IPS-NIHi7 (cell line): ENCODE measurements at regions not wholly inside any gene's neighbourhood (a gene's known extent, or its start where the extent isn't known, plus 50 kb on each side); places are given as distances from the start of the nearest gene placed in this dataset.
A peak's percentile ranks its signal among the peaks of the same experiment; 100 is the strongest.

Experiments used
- DNase-seq: peaks from one replicate; pipeline ENCODE4 v3.0.0; 2012; ENCODE audit warnings: mixed read lengths; ENCODE audit errors: extremely low spot score

GRCh38 chr10:4119107-4119506 is 334.1 kb upstream of the KLF6 start:
- DNase-seq: no peak

- no peak for DNase-seq
Observed at GRCh38 chr10:4117604-4118003, 332.6 kb upstream of the KLF6 start.

GRCh38 chr10:4111643-4112042 is 326.6 kb upstream of the KLF6 start:
- no peak for DNase-seq

- no peak for DNase-seq
Observed at GRCh38 chr10:4109469-4109868, 324.5 kb upstream of the KLF6 start.

DNA sequence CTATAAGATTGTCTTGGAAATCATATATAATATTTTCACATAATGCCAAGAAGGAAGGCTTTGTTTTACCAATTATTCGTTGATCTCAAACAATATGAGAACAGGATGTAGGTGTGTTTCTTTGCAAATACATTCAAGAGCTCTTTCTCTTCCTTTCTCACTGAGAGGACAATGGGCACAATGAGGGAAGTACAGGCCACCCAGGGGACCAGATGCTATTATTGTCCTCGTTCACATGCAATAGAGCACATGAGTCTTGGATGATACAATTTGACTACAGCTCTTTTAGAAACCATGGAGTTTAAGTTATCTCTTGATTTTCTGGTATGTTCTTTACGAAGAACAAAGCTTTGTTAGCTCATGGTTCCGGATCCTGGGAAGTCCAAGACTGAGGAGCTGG is 323.7 kb upstream of the KLF6 start:
- no peak for DNase-seq

GRCh38 chr10:4107285-4107851 is 322.4 kb upstream of the KLF6 start:
- no peak for DNase-seq

DNA sequence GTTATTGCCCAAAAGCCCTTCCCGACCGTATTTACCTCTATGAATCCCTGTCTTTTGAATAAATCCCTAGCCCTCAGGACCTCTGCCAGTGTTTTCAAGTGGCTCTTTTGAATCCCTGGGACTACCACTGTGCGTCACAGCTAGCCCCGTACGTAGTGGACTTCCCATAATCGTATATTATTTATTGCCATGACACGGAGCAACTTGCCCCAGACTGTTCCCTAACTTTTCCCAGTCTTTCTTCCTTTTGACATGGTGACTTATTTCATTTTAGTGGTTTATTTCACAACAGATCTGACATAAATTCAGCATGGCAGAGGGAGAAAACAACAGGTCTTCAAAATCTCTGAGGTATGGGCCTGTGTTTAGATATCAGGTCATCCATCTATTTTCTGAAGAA is 318.6 kb upstream of the KLF6 start:
- no peak for DNase-seq

DNA sequence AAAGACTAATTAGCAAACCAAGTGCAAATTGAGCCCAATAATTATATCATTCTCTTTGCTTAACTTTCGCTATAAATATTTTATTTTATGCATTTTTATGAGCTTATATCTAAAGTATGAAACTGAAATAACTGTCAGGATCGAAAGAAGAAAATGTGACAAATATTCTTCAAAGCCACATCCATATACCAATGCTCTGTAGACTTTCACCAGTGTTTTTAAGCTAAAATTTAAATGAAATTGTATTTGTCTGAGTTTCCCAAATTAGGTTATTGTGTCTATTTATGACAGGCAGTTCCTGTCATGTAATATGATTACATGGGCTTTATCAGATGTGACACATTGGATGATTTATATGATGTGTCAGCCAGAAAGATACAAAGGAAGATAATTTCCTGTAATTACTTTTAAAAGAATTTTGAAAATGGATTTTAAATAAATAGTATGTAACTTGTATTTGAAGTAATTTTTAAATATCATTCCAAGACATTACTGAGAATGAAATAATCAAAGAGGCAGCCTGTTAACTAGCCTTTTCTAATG is 317.9 kb upstream of the KLF6 start:
- DNase-seq: no peak

- DNase-seq: no peak
Observed at GRCh38 chr10:4101918-4102654, 317.1 kb upstream of the KLF6 start.

DNA sequence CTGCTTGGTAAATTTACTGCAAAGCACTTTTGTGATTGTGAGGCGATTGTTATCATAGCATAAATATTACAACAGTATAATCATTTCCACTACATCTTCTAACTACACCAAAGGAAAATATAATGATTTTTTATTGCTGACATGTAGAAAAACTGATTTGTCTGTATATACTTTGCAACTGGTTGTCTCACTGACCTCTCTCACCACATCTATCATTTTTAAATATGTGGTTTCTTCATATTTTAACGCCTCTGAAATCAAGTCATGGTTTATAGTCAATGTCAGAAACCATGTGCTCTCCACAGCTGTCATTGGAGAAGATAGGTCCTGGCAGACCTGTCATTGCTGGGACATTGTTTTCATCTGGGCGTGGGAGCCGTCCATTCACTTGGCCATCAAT is 315.4 kb upstream of the KLF6 start:
- DNase-seq: no peak

DNA sequence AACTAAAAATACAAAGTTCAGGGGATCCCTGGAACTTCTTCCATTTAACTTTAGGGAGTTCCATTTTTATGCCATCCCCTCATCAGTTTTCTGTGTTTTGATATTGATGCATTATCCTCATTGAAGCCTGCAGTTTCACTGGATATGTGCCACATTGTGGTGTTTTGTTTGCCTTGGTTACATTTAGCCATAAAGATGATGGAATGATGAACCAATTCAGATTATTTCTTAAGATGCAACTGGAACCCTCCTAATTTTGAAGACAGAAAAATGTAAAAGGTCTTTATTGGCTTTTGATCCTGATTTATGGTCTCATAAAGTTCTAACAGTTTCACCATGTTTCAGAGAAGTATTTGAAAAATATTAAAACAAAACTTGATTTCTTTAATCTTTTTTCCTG is 314.2 kb upstream of the KLF6 start:
- no peak for DNase-seq

- DNase-seq: no peak
Observed at GRCh38 chr10:4095166-4095917, 310.3 kb upstream of the KLF6 start.

GRCh38 chr10:4094751-4095150 is 309.7 kb upstream of the KLF6 start:
- DNase-seq: no peak

DNA sequence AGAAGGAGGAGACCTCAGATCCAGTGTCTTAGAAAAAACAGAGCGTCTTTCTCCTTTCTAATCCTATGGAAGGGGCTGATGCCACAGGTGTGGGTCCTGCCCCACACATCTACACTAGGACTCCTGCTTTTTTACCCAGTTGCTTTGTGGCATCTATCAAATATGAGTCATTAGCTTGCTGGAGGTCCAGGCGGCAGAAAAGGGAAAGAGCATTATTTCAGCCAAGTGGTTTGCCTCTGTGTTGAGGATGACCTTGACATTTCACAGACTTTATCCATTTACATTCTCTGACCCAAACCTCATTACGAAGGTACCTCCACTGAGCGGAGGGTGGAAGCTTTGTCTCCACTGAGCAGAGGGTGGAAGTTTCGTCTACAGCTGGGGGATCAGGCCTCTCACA is 308.4 kb upstream of the KLF6 start:
- no peak for DNase-seq

GRCh38 chr10:4088354-4089066 is 303.5 kb upstream of the KLF6 start:
- no peak for DNase-seq

DNA sequence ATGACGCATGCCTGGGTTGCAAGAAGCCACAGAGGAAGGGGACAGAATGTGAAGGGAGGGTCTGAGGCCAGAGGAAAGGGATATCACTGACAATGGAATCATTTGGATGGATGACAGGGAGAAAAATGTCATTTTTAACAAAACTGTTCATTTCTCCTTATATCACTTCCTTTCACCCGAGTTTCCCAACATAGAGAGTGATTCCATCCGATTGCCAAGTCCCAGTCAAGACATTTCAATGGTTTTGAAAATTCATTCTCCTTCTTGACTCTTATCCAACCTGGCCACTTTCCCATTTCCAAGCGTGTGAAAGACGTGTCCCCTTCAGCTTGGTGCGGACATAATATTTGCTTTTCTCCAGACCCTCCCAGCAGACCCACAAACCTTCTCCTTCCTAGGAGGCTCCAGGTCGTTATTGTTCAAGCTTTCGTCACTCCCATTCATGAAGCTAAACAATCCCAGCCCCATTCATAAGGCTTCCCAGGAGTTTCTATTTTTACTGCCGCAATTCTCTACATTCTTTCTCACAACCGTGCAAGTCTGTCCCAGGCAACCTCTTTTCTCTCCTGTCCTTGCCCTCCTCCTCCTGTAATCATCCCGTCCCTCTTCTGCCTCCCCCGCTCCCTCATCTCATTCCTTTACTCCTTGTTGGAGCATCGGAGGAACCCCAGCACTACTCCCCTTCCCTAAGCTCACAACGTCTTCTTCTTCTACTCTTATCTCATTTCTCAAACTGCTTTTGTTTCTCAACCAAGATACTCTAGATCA is 301.3 kb upstream of the KLF6 start:
- DNase-seq: no peak

DNA sequence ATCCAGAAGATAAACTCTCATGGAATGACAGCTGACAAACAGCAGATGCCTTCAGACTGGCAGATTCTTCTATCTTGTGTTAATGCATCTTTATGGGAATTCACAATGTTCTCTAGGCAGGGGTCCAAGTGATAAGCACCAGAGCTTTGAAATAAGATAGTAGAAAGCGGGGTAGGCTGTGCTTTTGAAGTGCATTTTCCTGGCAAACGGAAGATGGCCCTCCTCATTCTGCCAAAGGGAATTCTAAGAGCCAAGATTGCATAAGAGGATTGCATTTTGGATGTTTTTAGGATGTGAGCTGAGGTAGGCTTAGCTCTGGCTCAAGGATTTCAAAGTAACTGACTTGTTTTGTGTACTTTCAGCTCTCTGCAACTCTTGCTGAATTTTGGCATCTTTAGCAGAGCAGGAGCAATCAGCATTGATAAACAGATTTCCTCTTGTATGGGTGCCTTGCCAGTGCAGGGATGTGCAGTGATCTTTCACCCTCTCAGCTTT is 298.5 kb upstream of the KLF6 start:
- peak; percentile 31 for DNase-seq

DNA sequence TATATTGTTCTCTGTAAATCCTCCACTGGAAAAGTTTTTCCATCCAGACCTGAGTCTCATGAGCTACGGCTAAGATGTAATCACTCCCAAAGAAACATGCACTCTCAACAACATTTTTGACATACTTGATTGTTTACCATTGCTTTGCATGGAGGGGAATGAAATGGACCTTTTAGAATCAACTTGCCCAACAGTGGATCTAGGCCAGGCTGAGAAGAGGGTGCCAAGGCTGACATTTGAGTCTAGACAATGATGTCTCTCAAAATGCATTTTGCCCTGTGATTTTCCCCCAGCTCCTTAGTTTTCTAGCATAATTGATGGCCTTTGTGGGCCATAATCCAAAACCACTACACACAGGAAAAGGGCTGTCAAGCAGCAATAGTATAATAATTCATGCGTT is 297.9 kb upstream of the KLF6 start:
- DNase-seq: no peak

GRCh38 chr10:4081685-4082111 is 296.7 kb upstream of the KLF6 start:
- DNase-seq: no peak

- DNase-seq: no peak
Observed at GRCh38 chr10:4080225-4080805, 295.3 kb upstream of the KLF6 start.

GRCh38 chr10:4079803-4080202 is 294.8 kb upstream of the KLF6 start:
- DNase-seq: no peak
